HG02610 (cell line): ENCODE measurements at regions not wholly inside any gene's neighbourhood (a gene's known extent, or its start where the extent isn't known, plus 50 kb on each side); places are given as distances from the start of the nearest gene placed in this dataset.

Source experiments
- ATAC-seq: cut with Tn5 transposase; IDR thresholded peaks from one replicate; pipeline ENCODE4 v1.9.1; 2021; ENCODE audit warnings: mild to moderate bottlenecking, moderate library complexity; ENCODE audit not compliant: unreplicated experiment

- ATAC-seq: no peak
Measured at GRCh38 chr2:12429779-12430406, 286.8 kb upstream of the TRIB2 start.

- peak; percentile 99 for ATAC-seq
Measured at GRCh38 chr2:12430407-12431133, 286.2 kb upstream of the TRIB2 start.

GRCh38 chr2:12432985-12433625 is 283.6 kb upstream of the TRIB2 start:
- ATAC-seq: no peak

GRCh38 chr2:12433626-12433990 is 283.1 kb upstream of the TRIB2 start:
- ATAC-seq: no peak

GRCh38 chr2:12434630-12435098 is 282.1 kb upstream of the TRIB2 start:
- no peak for ATAC-seq

- no peak for ATAC-seq
Measured at GRCh38 chr2:12435430-12436222, 281.1 kb upstream of the TRIB2 start.

- no peak for ATAC-seq
Measured at GRCh38 chr2:12436483-12436882, 280.3 kb upstream of the TRIB2 start.

- ATAC-seq: no peak
Measured at GRCh38 chr2:12436935-12437561, 279.7 kb upstream of the TRIB2 start.

- ATAC-seq: no peak
Measured at GRCh38 chr2:12440731-12441130, 276.0 kb upstream of the TRIB2 start.

- no peak for ATAC-seq
Measured at GRCh38 chr2:12441750-12442475, 274.8 kb upstream of the TRIB2 start.

GRCh38 chr2:12442476-12442847 is 274.3 kb upstream of the TRIB2 start:
- no peak for ATAC-seq

GRCh38 chr2:12448846-12449505 is 267.8 kb upstream of the TRIB2 start:
- ATAC-seq: no peak

GRCh38 chr2:12451726-12452125 is 265.0 kb upstream of the TRIB2 start:
- ATAC-seq: no peak

GRCh38 chr2:12452185-12452584 is 264.6 kb upstream of the TRIB2 start:
- ATAC-seq: no peak

GRCh38 chr2:12453731-12454130 is 263.0 kb upstream of the TRIB2 start:
- ATAC-seq: no peak

GRCh38 chr2:12455661-12456060 is 261.1 kb upstream of the TRIB2 start:
- no peak for ATAC-seq

GRCh38 chr2:12456293-12457106 is 260.2 kb upstream of the TRIB2 start:
- ATAC-seq: peak; percentile 96

- no peak for ATAC-seq
Measured at GRCh38 chr2:12457831-12458230, 258.9 kb upstream of the TRIB2 start.

GRCh38 chr2:12463189-12463588 is 253.5 kb upstream of the TRIB2 start:
- no peak for ATAC-seq
